OCI-M1 (cell line): ENCODE measurements at regions not wholly inside any gene's neighbourhood (a gene's known extent, or its start where the extent isn't known, plus 50 kb on each side); places are given as distances from the start of the nearest gene placed in this dataset.

Source experiments
- DNase-seq: peaks from one replicate; lab custom pipeline; 2025; lab: John Stamatoyannopoulos, UW

DNA sequence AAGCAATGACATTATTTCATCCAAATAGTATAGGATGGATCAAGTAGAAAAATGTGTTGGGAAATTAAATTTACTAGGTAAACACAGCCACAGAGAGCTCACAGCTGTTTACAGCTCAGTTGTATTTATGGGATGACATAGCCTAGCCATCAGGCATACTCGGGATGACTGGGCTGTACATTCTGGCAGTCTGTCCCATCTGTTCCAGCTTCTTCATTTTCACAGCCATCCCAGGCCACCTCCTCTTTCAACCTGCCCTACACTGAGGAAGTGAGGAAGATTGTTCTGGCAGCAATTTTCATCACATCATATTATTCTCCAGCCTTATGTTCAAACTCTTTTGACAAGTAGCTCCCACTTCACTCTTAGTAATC is 98.4 kb upstream of the PFN2 start:
- DNase-seq, result no peak

DNA sequence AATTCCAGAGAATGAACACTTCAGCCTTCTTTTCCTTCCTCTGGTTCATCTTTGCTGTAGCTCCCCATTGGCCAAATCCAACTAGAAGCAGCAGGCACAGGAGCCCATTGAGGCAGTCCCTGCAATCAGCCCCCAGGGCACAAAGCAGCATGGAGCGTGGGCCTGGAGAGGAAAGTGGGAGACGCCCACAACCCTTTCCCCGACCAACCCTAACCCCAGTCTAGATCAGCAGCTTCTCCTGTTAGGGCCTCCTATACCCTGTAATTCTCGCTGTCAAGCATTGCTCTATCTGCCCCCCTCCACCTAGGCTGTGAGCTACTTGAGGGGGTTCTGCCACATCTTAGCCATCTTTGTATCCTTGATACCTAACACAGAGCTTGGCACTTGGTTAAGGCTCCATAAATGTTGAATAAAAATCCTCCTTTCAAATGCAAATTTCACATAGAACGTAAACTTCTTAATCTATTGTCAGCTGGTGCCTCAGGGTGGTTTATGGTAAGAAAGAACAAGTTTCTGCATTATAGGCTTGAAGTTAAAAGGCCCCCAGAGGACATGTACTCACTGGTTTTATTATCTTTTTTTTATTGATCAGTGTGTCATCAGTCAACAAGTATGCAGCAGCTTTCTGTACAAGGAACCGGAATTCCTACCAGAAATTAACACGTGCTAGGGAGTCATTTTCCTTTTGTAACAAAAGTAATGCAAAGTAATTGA is 97.9 kb upstream of the PFN2 start:
- no peak for DNase-seq

DNA sequence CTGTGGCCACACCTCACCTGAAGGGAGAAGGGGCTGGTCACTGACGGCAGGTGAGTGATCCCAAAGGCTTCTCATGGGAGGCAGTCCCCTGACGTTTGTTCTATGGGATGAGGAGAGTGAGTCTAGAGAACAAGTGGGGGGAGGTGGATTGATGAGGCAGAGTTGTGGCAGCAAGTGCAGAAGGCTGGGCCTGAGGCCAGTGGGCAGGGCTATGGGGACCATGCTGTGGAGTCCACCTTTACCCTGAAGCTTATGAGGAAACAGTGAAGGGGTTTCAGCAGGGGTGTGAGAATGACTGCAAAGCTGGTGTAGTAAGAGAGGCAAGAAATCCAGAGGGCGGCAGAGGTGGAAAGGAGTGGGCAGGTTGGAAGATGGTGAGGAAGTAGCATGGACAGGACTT is 96.9 kb upstream of the PFN2 start:
- no peak for DNase-seq

DNA sequence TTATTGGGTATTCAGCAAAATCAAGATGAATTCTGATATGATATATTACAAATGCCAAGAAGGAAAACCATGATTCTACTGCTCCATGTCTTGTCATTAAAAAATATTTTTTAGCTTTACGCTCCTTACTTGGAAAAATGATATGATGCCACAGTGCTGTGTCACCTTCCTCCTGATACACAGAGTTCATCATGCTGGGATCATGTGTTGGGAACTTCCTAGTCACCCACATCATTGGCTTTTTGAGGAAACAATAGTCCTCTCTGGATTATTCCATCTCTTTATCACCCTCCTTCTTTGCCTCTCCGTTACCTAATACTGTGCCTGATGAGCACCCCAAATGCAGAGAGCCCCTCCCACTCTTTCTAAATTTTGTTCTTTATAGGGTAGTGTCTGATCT is 94.3 kb upstream of the PFN2 start:
- no peak for DNase-seq

DNA sequence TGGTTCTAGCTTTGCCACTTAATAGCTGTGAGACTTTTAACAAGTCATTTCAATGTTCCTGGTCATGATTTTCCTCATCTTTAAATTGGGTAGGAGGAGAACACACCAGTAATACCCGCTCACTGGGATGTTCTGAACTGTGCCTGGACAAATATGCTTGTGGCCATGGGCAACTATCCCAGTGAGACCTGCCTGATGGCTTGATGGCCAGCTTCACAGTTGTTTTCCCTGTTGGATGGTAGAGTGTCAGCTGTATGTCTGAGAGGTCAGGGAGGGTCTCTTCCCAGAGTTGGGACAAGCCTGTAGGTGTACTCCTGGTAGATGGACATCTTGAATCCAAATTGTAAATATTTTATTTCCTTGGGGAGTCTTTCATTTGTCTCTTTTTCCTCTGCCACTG is 92.5 kb upstream of the PFN2 start:
- DNase-seq, result no peak

DNA sequence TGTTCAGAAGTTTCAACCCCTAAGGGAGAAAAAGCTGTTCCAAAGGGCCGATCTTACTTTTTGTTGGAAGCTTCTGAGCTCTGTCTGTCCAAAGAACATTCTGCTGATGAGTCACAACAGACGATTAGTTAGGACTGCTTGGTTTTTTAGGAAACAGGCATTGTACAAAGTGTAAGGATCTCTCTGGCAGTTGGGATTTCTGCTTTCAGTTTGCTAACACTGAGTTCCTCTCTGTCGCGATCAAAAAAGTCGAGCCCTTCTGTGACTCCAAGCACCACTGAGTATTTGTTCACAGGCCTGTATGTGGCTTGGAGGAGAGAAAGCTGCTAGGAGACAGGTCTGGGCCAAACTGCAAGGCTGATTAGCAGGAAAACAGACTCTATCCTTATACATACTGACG is 91.8 kb upstream of the PFN2 start:
- DNase-seq, result peak; percentile 6

DNA sequence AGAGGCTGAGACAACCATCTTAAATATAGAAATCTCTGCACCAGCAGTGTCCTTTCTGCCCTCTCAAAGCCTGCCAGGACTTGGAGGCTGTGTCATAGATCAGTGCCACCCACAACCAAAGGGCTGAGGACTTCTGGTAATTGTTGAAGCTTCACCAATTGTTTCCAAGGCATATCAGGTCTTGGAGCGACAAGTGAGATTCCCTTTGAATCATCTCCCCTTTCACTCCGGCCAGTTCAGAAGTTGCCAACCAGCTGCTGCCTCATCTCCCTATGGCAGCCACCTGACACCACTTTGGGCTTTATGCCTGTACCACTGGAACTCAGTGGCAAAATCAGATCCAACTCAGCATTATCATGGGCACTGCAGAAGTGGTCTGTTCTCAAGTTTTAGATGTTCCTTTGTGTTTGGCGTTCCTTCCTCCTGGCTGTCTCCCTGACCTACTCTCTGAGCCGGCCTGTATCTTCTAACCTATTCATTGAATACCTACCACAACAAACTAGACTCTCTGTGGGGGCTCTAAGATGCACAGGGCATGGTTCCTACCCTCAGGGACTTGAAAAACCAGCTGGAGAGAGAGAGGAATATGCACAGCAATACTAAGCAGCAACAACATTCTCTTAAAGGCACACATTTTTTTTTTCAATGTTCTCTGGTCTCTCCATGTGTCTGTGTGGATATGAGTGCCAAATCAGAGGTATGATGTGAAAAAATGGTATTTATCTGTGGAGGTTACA is 90.8 kb upstream of the PFN2 start:
- no peak for DNase-seq

DNA sequence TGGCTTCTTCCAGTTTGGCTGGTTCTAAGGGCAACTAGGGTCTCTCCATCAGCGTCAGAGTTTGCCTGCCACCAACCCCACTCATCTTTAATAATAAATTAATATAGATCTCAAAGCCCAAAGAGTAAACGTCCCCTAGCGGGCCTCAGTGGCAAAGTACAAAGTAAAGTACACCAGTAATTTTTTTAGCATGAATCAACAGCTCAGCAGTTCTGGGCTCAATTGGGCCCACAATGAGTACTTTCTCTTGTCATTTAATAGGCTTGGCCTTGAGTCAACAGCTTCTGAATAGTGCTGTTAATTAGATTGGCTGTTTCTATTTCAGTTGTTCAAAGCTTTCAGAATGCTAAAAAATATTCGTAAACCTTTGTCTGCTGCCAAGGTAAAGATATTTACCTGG is 89.0 kb upstream of the PFN2 start:
- no peak for DNase-seq

DNA sequence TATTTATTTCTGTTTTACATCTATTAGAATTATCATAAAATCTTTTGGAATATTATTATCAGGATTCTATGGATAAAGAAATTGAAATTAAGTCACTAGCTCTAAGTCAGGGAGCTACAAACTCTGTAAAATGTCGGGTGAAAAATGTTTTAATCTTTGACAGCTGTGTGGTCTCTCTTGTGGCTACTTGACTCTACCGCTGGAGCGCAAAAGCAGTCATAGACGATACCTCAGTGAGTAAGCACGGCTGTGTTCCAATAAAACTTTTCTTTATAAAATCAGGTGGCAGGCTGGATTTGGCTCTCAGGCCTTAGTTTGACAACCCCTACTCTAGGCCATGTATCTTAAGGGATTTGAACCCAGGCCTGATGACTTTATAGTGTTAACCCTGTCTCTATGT is 88.5 kb upstream of the PFN2 start:
- DNase-seq, result no peak

DNA sequence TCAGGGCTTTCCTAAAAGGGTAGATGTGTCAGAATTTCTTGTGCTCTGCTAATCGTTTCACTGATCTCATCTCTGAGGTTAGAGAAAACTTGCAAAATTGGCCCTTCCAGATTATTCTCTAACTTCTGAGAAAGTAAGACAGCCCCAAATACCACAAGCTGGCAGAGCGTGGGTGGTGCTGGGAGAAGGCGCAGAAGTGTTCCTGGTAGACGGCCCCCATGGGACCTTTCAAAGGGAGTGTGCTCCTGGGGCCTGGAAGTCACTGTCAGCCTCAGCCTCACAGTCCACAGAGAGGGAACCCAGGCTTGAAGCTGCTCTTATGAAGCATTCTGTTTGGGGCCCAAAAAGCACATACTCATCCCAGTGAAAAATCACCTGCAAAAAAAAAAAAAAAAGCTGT is 86.5 kb upstream of the PFN2 start:
- DNase-seq, result peak; percentile 2

DNA sequence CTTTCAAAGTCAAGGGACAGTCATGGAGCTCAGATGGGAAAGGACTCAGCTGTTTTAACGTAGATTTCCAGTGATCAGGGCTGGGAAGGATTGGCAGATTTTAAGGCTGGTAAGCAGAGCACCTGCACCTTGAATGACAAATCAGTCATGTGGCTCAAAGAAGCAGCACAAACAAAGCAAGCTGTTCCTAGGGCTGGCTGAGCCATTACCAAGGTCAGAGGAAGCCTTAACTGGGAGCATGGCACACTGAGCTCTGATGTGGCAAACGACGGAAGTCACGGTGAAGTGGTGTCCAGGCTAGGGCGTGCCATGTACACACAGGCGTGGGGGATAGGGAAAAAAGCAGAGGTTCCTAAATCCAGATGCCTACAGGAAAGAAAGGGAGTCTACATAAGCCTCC is 84.6 kb upstream of the PFN2 start:
- DNase-seq, result no peak

DNA sequence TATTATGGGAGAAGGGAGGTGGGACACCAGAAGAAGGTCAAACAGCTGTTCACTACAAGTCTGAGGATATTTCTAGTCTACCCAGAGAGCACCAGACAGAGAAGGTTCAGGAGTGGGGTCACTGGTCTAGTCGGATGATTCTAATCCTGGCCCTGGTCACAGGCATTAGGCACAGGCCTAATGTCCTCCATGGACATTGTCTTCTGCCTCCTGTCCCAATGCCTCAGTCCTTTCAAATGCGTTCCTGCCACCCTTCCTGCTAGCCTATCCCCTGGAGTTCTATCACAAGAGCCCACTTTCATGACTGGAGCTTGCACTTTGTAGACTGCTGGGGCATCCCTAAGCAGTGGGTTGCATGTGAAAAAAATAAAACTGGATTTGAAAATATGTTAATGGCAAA is 83.9 kb upstream of the PFN2 start:
- DNase-seq, result no peak

DNA sequence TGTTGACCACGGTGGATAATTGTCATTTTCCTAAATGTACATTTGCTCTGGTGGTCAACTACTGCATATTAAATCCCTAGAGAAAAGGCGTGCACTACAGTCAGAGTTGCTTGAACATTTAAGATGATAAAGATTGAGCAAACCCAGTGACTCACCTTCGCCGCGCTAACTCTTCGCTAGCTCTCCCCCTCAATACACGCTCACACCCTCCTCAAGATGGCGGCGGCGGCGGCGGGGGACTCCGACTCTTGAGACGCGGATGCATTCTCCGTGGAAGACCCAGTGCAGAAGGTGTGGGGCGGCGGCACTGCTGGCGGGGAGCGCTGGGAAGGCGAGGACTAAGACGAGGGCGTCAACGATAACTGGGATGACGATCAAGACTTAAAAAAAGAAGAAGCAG is 79.8 kb upstream of the PFN2 start:
- DNase-seq, result no peak

DNA sequence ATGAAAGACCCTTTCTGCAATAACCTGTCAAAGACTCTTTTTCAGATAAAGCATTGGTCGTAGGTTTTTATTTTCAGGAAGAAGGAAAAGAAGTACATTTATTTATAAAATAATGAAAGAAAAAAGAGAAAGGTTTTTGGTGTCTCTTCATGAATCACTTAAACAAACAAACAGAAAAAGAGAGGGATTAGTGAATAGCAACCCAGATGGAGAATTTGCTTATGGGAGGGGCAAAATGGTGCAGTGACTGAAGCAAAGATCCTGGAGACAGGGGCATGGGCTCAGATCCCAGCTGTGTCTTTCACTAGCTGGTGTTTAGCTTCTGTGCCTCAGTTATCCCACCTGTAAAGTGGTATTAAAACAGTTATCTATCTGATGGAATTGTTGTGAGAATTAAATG is 78.6 kb upstream of the PFN2 start:
- DNase-seq, result no peak

DNA sequence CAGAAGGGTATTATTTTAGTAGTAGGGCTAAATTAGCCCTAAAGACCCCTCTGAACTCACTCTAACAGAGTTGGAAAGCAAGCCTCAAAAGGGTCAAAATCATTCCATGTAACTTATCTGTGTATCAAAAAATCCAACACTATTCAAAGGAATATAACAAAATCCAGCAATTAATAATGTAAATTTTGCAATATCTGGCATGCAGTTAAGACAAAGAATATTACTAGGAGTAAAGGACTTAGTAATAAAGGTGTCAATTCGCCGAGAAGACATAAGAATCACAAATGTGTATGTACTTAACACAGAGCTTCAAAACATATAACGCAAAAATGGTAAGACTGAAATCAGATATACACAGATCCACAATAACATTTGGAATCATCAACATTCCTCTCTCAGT is 71.2 kb upstream of the PFN2 start:
- no peak for DNase-seq

DNA sequence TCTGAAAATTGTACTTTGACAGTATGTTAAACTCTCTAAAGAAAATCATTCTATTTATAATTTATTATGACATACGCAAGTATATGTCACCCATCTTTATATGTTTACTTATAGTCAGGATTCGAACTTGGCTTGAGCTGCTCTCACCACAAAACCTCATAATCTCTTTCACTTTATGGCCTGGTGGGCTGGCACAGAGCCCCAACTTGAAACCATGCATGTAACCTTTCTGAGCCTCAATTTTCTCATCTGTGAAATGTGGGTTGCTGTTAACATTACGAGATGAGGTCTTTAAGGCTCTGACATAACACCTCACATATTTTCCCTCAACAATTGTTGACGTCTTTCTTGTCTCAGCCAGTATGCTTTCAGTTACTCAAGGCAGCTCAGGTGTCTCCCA is 69.4 kb upstream of the PFN2 start:
- DNase-seq, result no peak

- DNase-seq, result peak; percentile 0
Measured at GRCh38 chr3:150038830-150039229, 68.1 kb upstream of the PFN2 start.

GRCh38 chr3:150036780-150037179 is 66.1 kb upstream of the PFN2 start:
- DNase-seq, result no peak

DNA sequence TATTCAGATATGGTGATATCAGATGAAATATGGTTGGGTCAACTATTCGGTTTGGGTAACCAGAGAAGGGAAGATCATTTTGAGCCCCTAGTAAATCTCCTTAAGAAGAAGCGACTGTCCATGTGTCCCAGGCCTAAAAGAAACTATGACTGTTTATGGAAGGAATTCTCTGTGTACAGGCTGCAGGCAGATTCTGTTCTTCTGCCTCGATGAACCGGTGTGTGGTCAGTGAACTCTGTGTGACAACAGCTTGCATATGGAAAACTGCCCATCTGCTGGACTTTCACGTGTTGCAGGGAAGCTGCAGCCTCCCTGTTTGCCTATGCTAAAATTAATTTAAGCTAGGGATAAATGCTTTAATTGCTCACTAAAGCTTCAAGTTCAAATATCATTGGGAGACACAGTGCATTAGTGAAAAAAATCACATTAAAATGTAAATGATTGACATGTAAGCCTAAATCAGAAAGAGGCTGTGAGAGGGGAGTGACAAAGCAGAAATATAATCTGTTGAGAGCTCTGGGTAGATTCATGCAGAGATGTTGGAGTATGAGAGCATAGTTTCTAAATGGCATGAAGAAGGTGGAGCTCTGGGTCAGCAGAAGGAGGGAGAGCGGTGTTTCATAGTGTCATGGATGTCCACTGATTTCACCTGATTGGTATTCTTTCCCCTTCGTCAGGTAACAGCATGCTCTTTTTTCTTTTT is 65.4 kb upstream of the PFN2 start:
- no peak for DNase-seq

- DNase-seq, result no peak
Measured at GRCh38 chr3:150035301-150035779, 64.6 kb upstream of the PFN2 start.

DNA sequence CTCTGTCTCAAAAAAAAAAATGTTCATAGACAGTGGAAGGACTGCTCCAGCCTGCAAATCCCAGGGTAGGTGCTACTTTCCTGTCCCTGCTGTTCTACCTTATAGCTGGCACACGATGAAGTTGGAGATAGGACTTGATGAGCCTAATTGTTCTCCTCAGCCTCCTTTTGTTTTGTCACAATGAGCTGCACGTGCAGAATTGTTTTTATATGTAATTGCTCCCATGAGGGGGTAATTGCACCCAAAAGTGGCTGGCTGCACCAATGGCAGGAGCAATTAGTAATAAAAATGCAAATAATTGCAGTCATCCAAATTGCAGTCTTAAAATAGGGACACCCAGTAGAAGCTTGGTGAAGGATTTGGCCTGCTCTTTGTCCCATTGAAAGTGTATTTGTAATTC is 63.0 kb upstream of the PFN2 start:
- DNase-seq, result no peak

DNA sequence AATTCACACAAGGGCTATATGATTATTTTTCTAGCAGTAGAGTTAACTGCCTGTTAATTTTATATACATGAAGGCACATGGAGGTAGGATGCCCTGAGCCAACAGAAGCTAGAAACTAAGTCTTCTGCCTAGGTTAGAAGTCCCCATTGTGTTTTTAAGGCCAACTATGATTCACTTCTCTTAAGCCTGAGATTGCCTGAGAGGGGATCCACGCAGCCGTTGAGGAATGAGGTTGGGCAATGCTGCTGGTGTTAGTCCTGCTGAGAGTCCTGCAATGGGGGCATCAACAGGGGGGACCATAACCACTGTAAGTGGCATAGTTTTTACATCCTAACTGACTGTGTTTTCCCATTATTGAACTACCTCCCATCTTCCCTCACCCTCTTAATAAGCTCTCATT is 60.1 kb upstream of the PFN2 start:
- no peak for DNase-seq

GRCh38 chr3:150023239-150023636 is 52.5 kb upstream of the PFN2 start:
- no peak for DNase-seq
